Neural cell (in vitro differentiated cells): ENCODE measurements at regions not wholly inside any gene's neighbourhood (a gene's known extent, or its start where the extent isn't known, plus 50 kb on each side); places are given as distances from the start of the nearest gene placed in this dataset.
A peak's percentile ranks its signal among the peaks of the same experiment; 100 is the strongest.

Experiments used
- H2AFZ ChIP-seq: fragments of 200-600, 300-800 bp; sonication (generic), shearing (Covaris generic); 2 replicates; pipeline ENCODE4 v1.6.0; 2014; ENCODE audit warnings: low read depth, mild to moderate bottlenecking, antibody characterized with exemption, low read length, moderate library complexity
- H3F3A ChIP-seq: fragments of 200-600 bp; shearing (Covaris generic); 2 replicates; pipeline ENCODE4 v1.6.1; 2016; ENCODE audit warnings: mild to moderate bottlenecking, moderate library complexity, mixed read lengths, antibody characterized with exemption, low read length; ENCODE audit not compliant: insufficient read depth, poor library complexity, severe bottlenecking
- H3K27ac ChIP-seq: fragments of 200-600, 300-800 bp; sonication (generic), shearing (Covaris generic); 2 replicates; pipeline ENCODE4 v1.5.1; 2014; ENCODE audit warnings: mild to moderate bottlenecking, low read length, moderate library complexity
- H3K27me3 ChIP-seq: fragments of 300-800, 200-600 bp; sonication (generic), shearing (Covaris generic); 2 replicates; pipeline ENCODE4 v1.6.0; 2014; ENCODE audit warnings: mild to moderate bottlenecking, low read depth, low read length, moderate library complexity; ENCODE audit not compliant: insufficient read depth
- H3K36me3 ChIP-seq: fragments of 300-800, 200-600 bp; sonication (generic), shearing (Covaris generic); 2 replicates; pipeline ENCODE4 v1.5.1; 2014; ENCODE audit warnings: mild to moderate bottlenecking, antibody characterized with exemption, low read length, moderate library complexity; ENCODE audit not compliant: insufficient read depth
- H3K4me2 ChIP-seq: fragments of 300-800, 200-600 bp; sonication (generic), shearing (Covaris generic); 2 replicates; pipeline ENCODE4 v1.6.0; 2014; ENCODE audit warnings: mild to moderate bottlenecking, low read length
- H3K4me3 ChIP-seq: fragments of 300-800, 200-600 bp; sonication (generic), shearing (Covaris generic); 2 replicates; pipeline ENCODE4 v1.5.1; 2014; ENCODE audit warnings: mild to moderate bottlenecking, low read length, moderate library complexity
- H3K79me2 ChIP-seq: fragments of 200-600 bp; shearing (Covaris generic); replicated peaks from 2 replicates; pipeline ENCODE4 v1.6.0; 2014; ENCODE audit warnings: mild to moderate bottlenecking, low read length, moderate library complexity; ENCODE audit not compliant: insufficient read depth
- H3K9ac ChIP-seq: fragments of 300-800, 200-600 bp; sonication (generic), shearing (Covaris generic); 2 replicates; pipeline ENCODE4 v1.6.1; 2016; ENCODE audit warnings: mild to moderate bottlenecking, low read length, mixed read lengths
- H3K9me2 ChIP-seq: fragments of 200-600 bp; shearing (Covaris generic); 2 replicates; pipeline ENCODE4 v1.6.1; 2016; ENCODE audit warnings: mild to moderate bottlenecking, low read length, mixed read lengths; ENCODE audit not compliant: insufficient read depth
- H3K9me3 ChIP-seq: fragments of 200-600, 300-800 bp; sonication (generic), shearing (Covaris generic); 2 replicates; pipeline ENCODE4 v1.6.1; 2016; ENCODE audit warnings: mild to moderate bottlenecking, mixed run types, low read length, moderate library complexity, mixed read lengths
- H4K20me1 ChIP-seq: fragments of 200-600 bp; shearing (Covaris generic); 2 replicates; pipeline ENCODE4 v1.6.1; 2016; ENCODE audit warnings: mild to moderate bottlenecking, mixed run types; ENCODE audit not compliant: insufficient read depth
- EP300 ChIP-seq: fragments of 450-650 bp; conservative IDR thresholded peaks from 2 replicates; pipeline ENCODE4 v1.6.1; 2014; ENCODE audit warnings: antibody characterized with exemption, mild to moderate bottlenecking, moderate library complexity; ENCODE audit not compliant: poor library complexity, severe bottlenecking
- EZH2 ChIP-seq: fragments of 200-600, 300-800 bp; shearing (Covaris generic), sonication (generic); IDR thresholded peaks from 2 replicates; pipeline ENCODE4 v1.6.1; 2014; ENCODE audit warnings: antibody characterized with exemption, low read length, borderline replicate concordance, mild to moderate bottlenecking; ENCODE audit not compliant: insufficient read depth, poor library complexity, severe bottlenecking
- MXI1 ChIP-seq: fragments of 450-650 bp; conservative IDR thresholded peaks from 2 replicates; pipeline ENCODE4 v1.6.1; 2014; ENCODE audit warnings: antibody characterized with exemption, mild to moderate bottlenecking; ENCODE audit not compliant: poor library complexity, severe bottlenecking
- POLR2AphosphoS5 ChIP-seq: IDR thresholded peaks from 2 replicates; pipeline ENCODE4 v1.6.1; 2012
- RAD21 ChIP-seq: fragments of 450-650 bp; conservative IDR thresholded peaks from 2 replicates; pipeline ENCODE4 v1.6.1; 2014; ENCODE audit warnings: antibody characterized with exemption, mild to moderate bottlenecking, moderate library complexity
- SMC3 ChIP-seq: fragments of 450-650 bp; conservative IDR thresholded peaks from 2 replicates; pipeline ENCODE4 v1.6.1; 2014; ENCODE audit warnings: antibody characterized with exemption, mild to moderate bottlenecking, moderate library complexity; ENCODE audit not compliant: poor library complexity
- TAF1 ChIP-seq: IDR thresholded peaks from 2 replicates; pipeline ENCODE4 v1.6.1; 2012; ENCODE audit warnings: low read depth
- TF ChIP-seq, protein P1 (sequence below): IDR thresholded peaks from 2 replicates; pipeline ENCODE4 v1.6.1; 2012; ENCODE audit warnings: borderline replicate concordance
- TF ChIP-seq, protein P2 (sequence below): fragments of 450-650 bp; IDR thresholded peaks from 2 replicates; pipeline ENCODE4 v1.5.1; 2014; ENCODE audit warnings: antibody characterized with exemption, mild to moderate bottlenecking, moderate library complexity; ENCODE audit not compliant: poor library complexity, severe bottlenecking

DNA sequence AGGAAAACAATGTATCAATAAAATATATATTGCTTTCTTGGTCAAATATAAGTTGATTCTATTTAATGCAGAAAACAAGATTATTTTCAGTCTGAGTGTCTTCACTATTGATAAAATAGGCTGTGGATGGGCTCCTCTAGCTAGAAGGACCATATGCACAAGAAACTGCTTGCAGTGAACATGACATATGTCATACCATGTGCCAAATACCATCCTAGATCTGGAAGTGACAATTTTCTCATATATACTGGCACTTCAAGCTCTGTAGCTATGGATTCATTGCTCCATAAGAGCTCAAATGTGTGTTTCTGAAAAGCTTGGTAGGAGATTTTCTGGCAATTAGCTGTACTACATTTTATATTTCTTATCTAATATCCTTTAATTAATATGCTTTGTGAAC lies 95.6 kb upstream of the CDH6 start:
- H3K27ac ChIP-seq = no peak overlapping the region
- no peaks in the 10 kb centered on the region for H3K9me2 ChIP-seq
- no peaks in the 10 kb centered on the region for H3K36me3 ChIP-seq
- no peak overlapping the region for H3K4me3 ChIP-seq
- H3F3A ChIP-seq = no peaks in the 10 kb centered on the region
- no peak overlapping the region for H3K4me2 ChIP-seq
- TF ChIP-seq, protein P1, sequence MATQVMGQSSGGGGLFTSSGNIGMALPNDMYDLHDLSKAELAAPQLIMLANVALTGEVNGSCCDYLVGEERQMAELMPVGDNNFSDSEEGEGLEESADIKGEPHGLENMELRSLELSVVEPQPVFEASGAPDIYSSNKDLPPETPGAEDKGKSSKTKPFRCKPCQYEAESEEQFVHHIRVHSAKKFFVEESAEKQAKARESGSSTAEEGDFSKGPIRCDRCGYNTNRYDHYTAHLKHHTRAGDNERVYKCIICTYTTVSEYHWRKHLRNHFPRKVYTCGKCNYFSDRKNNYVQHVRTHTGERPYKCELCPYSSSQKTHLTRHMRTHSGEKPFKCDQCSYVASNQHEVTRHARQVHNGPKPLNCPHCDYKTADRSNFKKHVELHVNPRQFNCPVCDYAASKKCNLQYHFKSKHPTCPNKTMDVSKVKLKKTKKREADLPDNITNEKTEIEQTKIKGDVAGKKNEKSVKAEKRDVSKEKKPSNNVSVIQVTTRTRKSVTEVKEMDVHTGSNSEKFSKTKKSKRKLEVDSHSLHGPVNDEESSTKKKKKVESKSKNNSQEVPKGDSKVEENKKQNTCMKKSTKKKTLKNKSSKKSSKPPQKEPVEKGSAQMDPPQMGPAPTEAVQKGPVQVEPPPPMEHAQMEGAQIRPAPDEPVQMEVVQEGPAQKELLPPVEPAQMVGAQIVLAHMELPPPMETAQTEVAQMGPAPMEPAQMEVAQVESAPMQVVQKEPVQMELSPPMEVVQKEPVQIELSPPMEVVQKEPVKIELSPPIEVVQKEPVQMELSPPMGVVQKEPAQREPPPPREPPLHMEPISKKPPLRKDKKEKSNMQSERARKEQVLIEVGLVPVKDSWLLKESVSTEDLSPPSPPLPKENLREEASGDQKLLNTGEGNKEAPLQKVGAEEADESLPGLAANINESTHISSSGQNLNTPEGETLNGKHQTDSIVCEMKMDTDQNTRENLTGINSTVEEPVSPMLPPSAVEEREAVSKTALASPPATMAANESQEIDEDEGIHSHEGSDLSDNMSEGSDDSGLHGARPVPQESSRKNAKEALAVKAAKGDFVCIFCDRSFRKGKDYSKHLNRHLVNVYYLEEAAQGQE = no peak
- TF ChIP-seq MXI1 = no peak
- TF ChIP-seq EZH2 = no peak
- peak; percentile 69 for TF ChIP-seq POLR2AphosphoS5
- TF ChIP-seq SMC3 = no peak
- TF ChIP-seq RAD21 = no peak
- TF ChIP-seq TAF1 = no peak
- TF ChIP-seq, protein P2, sequence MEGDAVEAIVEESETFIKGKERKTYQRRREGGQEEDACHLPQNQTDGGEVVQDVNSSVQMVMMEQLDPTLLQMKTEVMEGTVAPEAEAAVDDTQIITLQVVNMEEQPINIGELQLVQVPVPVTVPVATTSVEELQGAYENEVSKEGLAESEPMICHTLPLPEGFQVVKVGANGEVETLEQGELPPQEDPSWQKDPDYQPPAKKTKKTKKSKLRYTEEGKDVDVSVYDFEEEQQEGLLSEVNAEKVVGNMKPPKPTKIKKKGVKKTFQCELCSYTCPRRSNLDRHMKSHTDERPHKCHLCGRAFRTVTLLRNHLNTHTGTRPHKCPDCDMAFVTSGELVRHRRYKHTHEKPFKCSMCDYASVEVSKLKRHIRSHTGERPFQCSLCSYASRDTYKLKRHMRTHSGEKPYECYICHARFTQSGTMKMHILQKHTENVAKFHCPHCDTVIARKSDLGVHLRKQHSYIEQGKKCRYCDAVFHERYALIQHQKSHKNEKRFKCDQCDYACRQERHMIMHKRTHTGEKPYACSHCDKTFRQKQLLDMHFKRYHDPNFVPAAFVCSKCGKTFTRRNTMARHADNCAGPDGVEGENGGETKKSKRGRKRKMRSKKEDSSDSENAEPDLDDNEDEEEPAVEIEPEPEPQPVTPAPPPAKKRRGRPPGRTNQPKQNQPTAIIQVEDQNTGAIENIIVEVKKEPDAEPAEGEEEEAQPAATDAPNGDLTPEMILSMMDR = no peak
- TF ChIP-seq EP300 = peak; percentile 89
- H3K79me2 ChIP-seq = no peaks in the 10 kb centered on the region
- H4K20me1 ChIP-seq = no peaks in the 10 kb centered on the region
- H3K27me3 ChIP-seq = no peaks in the 10 kb centered on the region
- H3K9me3 ChIP-seq = no peaks in the 10 kb centered on the region
- no peak overlapping the region for H2AFZ ChIP-seq
- no peak overlapping the region for H3K9ac ChIP-seq

DNA sequence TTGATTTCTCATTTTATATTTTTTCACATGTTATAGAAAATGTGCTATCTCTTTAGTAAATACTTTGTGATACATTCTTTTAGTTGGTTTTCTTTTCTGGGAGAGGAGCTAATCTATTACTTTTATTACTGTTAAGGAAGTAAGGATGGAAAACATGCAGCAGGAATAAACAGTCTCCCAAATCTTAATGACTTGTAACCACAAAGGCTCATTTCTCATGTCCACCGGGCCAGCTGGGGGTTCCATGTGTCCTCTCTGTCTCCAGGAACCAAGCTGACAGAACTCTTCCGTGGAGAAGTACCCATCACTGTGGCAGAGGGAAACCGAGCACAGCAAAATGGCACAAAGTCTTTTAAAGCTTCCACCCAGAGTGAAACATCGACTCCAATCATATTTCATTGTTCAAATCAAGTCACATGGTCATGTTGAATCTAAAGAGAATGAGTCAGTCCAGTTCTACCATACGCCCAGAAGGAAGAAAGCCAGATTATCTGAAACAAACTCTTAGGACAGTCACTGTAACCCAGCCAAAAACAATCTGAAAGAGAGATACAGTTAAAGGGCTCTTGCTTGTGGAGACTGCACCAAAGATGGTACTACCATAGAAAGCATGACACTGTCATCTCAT lies 97.1 kb upstream of the CDH6 start:
- Histone ChIP-seq H3K79me2 (no peaks in the 10 kb centered on the region), H3K4me3 (no peak overlapping the region), H2AFZ (no peak overlapping the region), H3K9ac (no peak overlapping the region), H3K9me2 (no peaks in the 10 kb centered on the region), H3K27me3 (no peaks in the 10 kb centered on the region), H3F3A (no peaks in the 10 kb centered on the region), H3K9me3 (no peaks in the 10 kb centered on the region), H3K4me2 (no peak overlapping the region), H3K36me3 (no peaks in the 10 kb centered on the region), H3K27ac (no peak overlapping the region), H4K20me1 (no peaks in the 10 kb centered on the region)
- TF ChIP-seq TAF1 (no peak), MXI1 (no peak), POLR2AphosphoS5 (no peak), EP300 (no peak), EZH2 (no peak), SMC3 (no peak), RAD21 (no peak)
- TF ChIP-seq, protein P1 = no peak
- TF ChIP-seq, protein P2 = no peak
